Neural crest cell (in vitro differentiated cells): ENCODE measurements at regions not wholly inside any gene's neighbourhood (a gene's known extent, or its start where the extent isn't known, plus 50 kb on each side); places are given as distances from the start of the nearest gene placed in this dataset.

Source experiments
- DNase-seq: peaks from one replicate; pipeline ENCODE4 v3.0.0; 2021; ENCODE audit warnings: low read depth, mixed read lengths, low spot score
- H3K27ac Mint-ChIP-seq: one replicate; pipeline ENCODE4 v1.8.0; 2021; ENCODE audit warnings: mild to moderate bottlenecking, mixed read lengths; ENCODE audit not compliant: unreplicated experiment
- H3K27me3 Mint-ChIP-seq: 2 replicates; pipeline ENCODE4 v1.8.0; 2021; ENCODE audit warnings: low read depth, mild to moderate bottlenecking, mixed read lengths
- H3K36me3 Mint-ChIP-seq: 2 replicates; pipeline ENCODE4 v1.8.0; 2021; ENCODE audit warnings: low read depth, mild to moderate bottlenecking, mixed read lengths
- H3K4me1 Mint-ChIP-seq: 2 replicates; pipeline ENCODE4 v1.8.0; 2021; ENCODE audit warnings: mixed read lengths
- H3K4me3 Mint-ChIP-seq: one replicate; pipeline ENCODE4 v1.8.0; 2021; ENCODE audit warnings: mild to moderate bottlenecking, mixed read lengths
- H3K9me3 Mint-ChIP-seq: 2 replicates; pipeline ENCODE4 v1.8.0; 2021; ENCODE audit warnings: mixed read lengths
- TF ChIP-seq, protein P1 (sequence below): fragments of 200-600 bp; sonication (generic); conservative IDR thresholded peaks from 2 replicates; pipeline ENCODE4 v1.5.0; 2021; ENCODE audit warnings: antibody characterized with exemption, mild to moderate bottlenecking

DNA sequence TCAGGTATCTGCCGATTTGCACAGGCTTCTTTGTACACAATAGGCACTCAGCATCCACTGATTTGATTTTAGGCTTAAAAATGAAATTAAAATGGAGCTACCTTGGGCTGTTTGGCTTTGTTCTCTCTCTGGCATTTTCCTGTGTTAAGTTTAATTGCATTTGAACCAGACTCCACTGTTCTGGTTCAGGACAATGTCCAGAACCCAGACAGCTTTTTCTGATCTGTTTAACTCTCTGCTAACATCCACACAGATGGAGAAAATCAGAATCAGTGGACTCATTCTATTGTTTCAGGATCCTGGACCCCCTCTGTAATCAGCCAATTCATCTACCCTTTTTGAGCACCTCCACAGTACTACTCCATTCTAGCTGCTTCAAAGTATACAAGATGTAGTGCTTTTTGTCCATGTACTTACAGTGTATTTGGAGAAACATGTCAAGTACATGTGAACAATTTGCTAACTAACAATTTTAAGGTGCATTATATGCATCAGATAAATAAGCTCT is 248.1 kb downstream of the PTBP2 start:
- Mint-ChIP-seq H3K36me3 (no peaks in the 10 kb centered on the region), H3K4me3 (no peak overlapping the region), H3K9me3 (no peaks in the 10 kb centered on the region), H3K4me1 (no peaks in the 10 kb centered on the region), H3K27ac (no peak overlapping the region), H3K27me3 (no peaks in the 10 kb centered on the region)
- TF ChIP-seq, protein P1, sequence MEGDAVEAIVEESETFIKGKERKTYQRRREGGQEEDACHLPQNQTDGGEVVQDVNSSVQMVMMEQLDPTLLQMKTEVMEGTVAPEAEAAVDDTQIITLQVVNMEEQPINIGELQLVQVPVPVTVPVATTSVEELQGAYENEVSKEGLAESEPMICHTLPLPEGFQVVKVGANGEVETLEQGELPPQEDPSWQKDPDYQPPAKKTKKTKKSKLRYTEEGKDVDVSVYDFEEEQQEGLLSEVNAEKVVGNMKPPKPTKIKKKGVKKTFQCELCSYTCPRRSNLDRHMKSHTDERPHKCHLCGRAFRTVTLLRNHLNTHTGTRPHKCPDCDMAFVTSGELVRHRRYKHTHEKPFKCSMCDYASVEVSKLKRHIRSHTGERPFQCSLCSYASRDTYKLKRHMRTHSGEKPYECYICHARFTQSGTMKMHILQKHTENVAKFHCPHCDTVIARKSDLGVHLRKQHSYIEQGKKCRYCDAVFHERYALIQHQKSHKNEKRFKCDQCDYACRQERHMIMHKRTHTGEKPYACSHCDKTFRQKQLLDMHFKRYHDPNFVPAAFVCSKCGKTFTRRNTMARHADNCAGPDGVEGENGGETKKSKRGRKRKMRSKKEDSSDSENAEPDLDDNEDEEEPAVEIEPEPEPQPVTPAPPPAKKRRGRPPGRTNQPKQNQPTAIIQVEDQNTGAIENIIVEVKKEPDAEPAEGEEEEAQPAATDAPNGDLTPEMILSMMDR, result no peak
- no peak for DNase-seq

DNA sequence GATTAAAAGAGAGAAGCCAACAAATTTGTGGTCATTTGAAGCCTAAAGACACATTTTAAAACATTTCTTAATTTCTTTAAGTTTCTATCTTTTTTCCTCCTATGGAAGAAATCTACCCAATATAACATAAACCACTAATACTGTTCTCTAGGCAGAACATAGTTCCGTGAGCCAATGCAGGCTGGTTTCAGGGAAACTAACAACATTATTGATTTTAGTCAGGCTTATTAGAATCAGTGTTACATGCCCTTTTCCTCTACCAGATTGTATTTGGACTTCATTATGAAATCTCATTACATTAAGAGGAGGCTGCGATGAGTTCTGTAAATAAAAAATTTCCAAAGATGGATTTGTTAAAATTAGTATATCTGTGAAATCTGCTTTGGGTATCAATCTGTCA is 249.9 kb downstream of the PTBP2 start:
- Mint-ChIP-seq H3K27ac (no peak overlapping the region), H3K36me3 (no peaks in the 10 kb centered on the region), H3K4me1 (no peaks in the 10 kb centered on the region), H3K9me3 (peaks cover 6% of the 10 kb centered on the region), H3K4me3 (no peak overlapping the region), H3K27me3 (no peaks in the 10 kb centered on the region)
- DNase-seq, result no peak
- TF ChIP-seq, protein P1, result no peak

DNA sequence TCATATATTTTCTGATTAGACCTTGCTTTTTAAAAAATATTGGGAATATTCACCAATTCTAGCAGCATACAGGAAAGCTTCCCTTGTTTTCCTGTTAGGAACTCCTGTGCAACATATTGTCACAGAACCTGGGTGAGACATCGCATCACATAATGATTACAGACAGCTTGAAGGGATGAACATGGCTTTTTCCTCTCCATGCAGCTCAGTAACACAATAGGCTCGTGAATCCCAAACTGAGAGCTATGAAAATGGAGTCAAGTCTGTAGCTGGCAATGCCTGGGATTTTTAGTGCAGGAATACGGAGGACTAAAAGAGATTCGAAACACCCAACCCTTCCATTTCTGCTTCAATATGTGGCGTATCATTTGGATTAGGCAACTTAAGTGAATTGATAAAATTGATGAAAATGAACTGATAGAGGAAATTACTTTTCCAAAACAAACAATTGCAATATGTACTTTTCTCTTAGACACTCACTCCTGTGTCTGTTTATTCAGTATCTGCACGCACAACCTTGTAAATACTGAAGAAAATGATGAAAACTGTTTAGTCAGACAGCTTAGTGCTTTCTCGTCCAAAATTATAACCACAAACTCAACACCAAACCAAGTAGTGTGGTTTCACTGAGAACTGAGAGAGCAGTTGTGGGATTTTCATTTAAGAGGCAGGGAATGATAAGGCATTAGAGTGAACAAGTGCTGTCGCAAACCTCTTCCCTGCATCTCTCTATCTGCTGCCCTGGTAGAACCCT is 250.4 kb downstream of the PTBP2 start:
- Mint-ChIP-seq H3K9me3 (peaks cover 6% of the 10 kb centered on the region), H3K4me1 (no peaks in the 10 kb centered on the region), H3K36me3 (no peaks in the 10 kb centered on the region), H3K27ac (no peak overlapping the region), H3K4me3 (no peak overlapping the region), H3K27me3 (no peaks in the 10 kb centered on the region)
- TF ChIP-seq, protein P1, result no peak
- no peak for DNase-seq

GRCh38 chr1:96973605-96974004 is 252.0 kb downstream of the PTBP2 start:
- H3K36me3 Mint-ChIP-seq, result no peaks in the 10 kb centered on the region
- H3K4me3 Mint-ChIP-seq, result no peak overlapping the region

DNA sequence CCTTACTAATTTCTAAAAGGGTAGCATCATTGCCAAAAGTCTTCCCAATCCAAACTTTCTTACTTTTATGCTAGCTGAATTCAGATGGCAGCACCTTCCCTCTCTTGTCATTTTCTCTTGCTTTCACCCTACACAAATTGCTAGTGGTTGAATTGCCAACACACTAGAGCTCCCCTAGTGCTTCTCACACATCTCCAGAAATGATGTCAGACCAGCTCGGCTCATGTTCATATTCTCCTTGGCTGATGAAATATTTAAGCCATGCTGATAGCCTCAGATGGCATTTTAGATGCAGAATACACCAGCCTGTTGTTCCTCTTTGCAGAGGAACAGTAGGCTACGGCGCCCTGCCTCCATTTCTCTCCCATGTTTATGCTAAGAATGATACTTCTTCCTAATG is 256.9 kb downstream of the PTBP2 start:
- DNase-seq, result no peak
- Mint-ChIP-seq H3K4me1 (peaks cover 12% of the 10 kb centered on the region), H3K4me3 (no peak overlapping the region), H3K27me3 (no peaks in the 10 kb centered on the region), H3K27ac (no peak overlapping the region), H3K36me3 (no peaks in the 10 kb centered on the region), H3K9me3 (peaks cover 6% of the 10 kb centered on the region)
- TF ChIP-seq, protein P1, result no peak

More at GRCh38 chr1:96973605-96974004, 252.0 kb downstream of the PTBP2 start:
- Mint-ChIP-seq H3K9me3 (peaks cover 6% of the 10 kb centered on the region), H3K27me3 (no peaks in the 10 kb centered on the region), H3K27ac (no peak overlapping the region), H3K4me1 (no peaks in the 10 kb centered on the region)
- DNase-seq, result no peak
- TF ChIP-seq, protein P1, result no peak
